OCI-LY1 (cell line): ENCODE measurements at regions not wholly inside any gene's neighbourhood (a gene's known extent, or its start where the extent isn't known, plus 50 kb on each side); places are given as distances from the start of the nearest gene placed in this dataset.

ENCODE experiments used
- CTCF ChIP-seq: fragments of 200-600 bp; sonication (generic), shearing (Covaris generic); IDR thresholded peaks from 2 replicates; pipeline ENCODE4 v1.5.1; 2017; ENCODE audit warnings: mild to moderate bottlenecking, antibody characterized with exemption, low read length, moderate library complexity, mixed read lengths
- EZH2 ChIP-seq: fragments of 200-600 bp; sonication (generic), shearing (Covaris generic); IDR thresholded peaks from 2 replicates; pipeline ENCODE4 v1.8.0; 2017; ENCODE audit warnings: borderline replicate concordance, mixed run types, mild to moderate bottlenecking, antibody characterized with exemption, low read length, moderate library complexity, mixed read lengths

DNA sequence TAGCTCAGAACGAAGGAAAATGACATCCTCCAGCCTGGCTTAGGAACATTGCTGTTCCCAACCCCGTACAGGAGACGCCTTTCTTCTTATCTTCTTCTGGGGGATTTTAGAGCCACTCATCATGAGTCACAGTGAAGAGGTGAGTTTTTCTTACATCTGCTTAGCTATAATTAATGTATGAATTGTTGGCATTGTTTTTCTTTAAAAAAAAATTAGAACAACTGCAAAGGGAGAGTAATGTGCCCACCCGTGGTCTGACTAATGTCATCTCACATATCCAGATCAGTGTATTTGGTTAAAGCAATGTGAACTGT is 310.6 kb upstream of the TSHZ3 start:
- TF ChIP-seq CTCF (no peak), EZH2 (no peak)
